Endothelial cell (in vitro differentiated cells): ENCODE measurements at regions not wholly inside any gene's neighbourhood (a gene's known extent, or its start where the extent isn't known, plus 50 kb on each side); places are given as distances from the start of the nearest gene placed in this dataset.

Experiments
- DNase-seq: peaks from one replicate; pipeline ENCODE4 v3.0.0; 2021; ENCODE audit warnings: low spot score
- H3K27ac Mint-ChIP-seq: one replicate; pipeline ENCODE4 v1.8.0; 2021; ENCODE audit warnings: mixed read lengths, inconsistent platforms; ENCODE audit not compliant: unreplicated experiment
- H3K27me3 Mint-ChIP-seq: one replicate; pipeline ENCODE4 v1.8.0; 2021; ENCODE audit warnings: mild to moderate bottlenecking, moderate library complexity, mixed read lengths, inconsistent platforms; ENCODE audit not compliant: unreplicated experiment
- H3K36me3 Mint-ChIP-seq: one replicate; pipeline ENCODE4 v1.8.0; 2021; ENCODE audit warnings: mild to moderate bottlenecking, low read depth, mixed read lengths, inconsistent platforms; ENCODE audit not compliant: unreplicated experiment
- H3K4me1 Mint-ChIP-seq: one replicate; pipeline ENCODE4 v1.8.0; 2021; ENCODE audit warnings: mild to moderate bottlenecking, mixed read lengths, inconsistent platforms; ENCODE audit not compliant: unreplicated experiment
- H3K4me3 Mint-ChIP-seq: one replicate; pipeline ENCODE4 v1.8.0; 2021; ENCODE audit warnings: mild to moderate bottlenecking, mixed read lengths, inconsistent platforms; ENCODE audit not compliant: unreplicated experiment
- H3K9me3 Mint-ChIP-seq: one replicate; pipeline ENCODE4 v1.8.0; 2021; ENCODE audit warnings: mixed read lengths, inconsistent platforms; ENCODE audit not compliant: unreplicated experiment
- CTCF ChIP-seq: fragments of 200-600 bp; sonication (generic); IDR thresholded peaks from one replicate; pipeline ENCODE4 v1.5.0; 2021; ENCODE audit warnings: antibody characterized with exemption; ENCODE audit not compliant: unreplicated experiment

- no peak for DNase-seq
- no peak for TF ChIP-seq CTCF
- Mint-ChIP-seq H3K27me3 (peaks cover 4% of the 10 kb centered on the region), H3K4me1 (no peaks in the 10 kb centered on the region), H3K4me3 (no peak overlapping the region), H3K9me3 (no peaks in the 10 kb centered on the region), H3K27ac (no peak overlapping the region), H3K36me3 (peaks cover 4% of the 10 kb centered on the region)
Observed at GRCh38 chr2:71919708-71920107, 228.0 kb downstream of the CYP26B1 start.

- peaks cover 11% of the 10 kb centered on the region for H3K9me3 Mint-ChIP-seq
- peaks cover 3% of the 10 kb centered on the region for H3K27me3 Mint-ChIP-seq
- H3K4me1 Mint-ChIP-seq = no peaks in the 10 kb centered on the region
- TF ChIP-seq CTCF = no peak
- no peak for DNase-seq
- peaks cover 4% of the 10 kb centered on the region for H3K36me3 Mint-ChIP-seq
- H3K27ac Mint-ChIP-seq = no peak overlapping the region
- no peak overlapping the region for H3K4me3 Mint-ChIP-seq
Observed at GRCh38 chr2:71910277-71910676, 237.4 kb downstream of the CYP26B1 start.

GRCh38 chr2:71908798-71909197 is 238.9 kb downstream of the CYP26B1 start:
- Mint-ChIP-seq H3K9me3 (peaks cover 11% of the 10 kb centered on the region), H3K27me3 (peaks cover 3% of the 10 kb centered on the region), H3K4me3 (no peak overlapping the region), H3K4me1 (no peaks in the 10 kb centered on the region), H3K36me3 (peaks cover 4% of the 10 kb centered on the region), H3K27ac (no peak overlapping the region)
- TF ChIP-seq CTCF = no peak
- no peak for DNase-seq

- H3K36me3 Mint-ChIP-seq = peaks cover 4% of the 10 kb centered on the region
- H3K27ac Mint-ChIP-seq = no peak overlapping the region
- peaks cover 3% of the 10 kb centered on the region for H3K27me3 Mint-ChIP-seq
- H3K4me3 Mint-ChIP-seq = no peak overlapping the region
- DNase-seq = no peak
- no peaks in the 10 kb centered on the region for H3K4me1 Mint-ChIP-seq
- peaks cover 11% of the 10 kb centered on the region for H3K9me3 Mint-ChIP-seq
- TF ChIP-seq CTCF = no peak
Observed at GRCh38 chr2:71907503-71907902, 240.2 kb downstream of the CYP26B1 start.

- Mint-ChIP-seq H3K4me1 (no peaks in the 10 kb centered on the region), H3K9me3 (peaks cover 11% of the 10 kb centered on the region), H3K4me3 (no peak overlapping the region), H3K27me3 (peaks cover 3% of the 10 kb centered on the region), H3K27ac (no peak overlapping the region), H3K36me3 (no peaks in the 10 kb centered on the region)
- TF ChIP-seq CTCF = no peak
- DNase-seq = no peak
Observed at GRCh38 chr2:71906357-71906973, 241.2 kb downstream of the CYP26B1 start.
